Muscle of leg (tissue), 3 donors: ENCODE measurements at regions not wholly inside any gene's neighbourhood (a gene's known extent, or its start where the extent isn't known, plus 50 kb on each side); places are given as distances from the start of the nearest gene placed in this dataset.
A peak's percentile ranks its signal among the peaks of the same experiment; 100 is the strongest.
"Not testable (repeated sequence)": the region's sequence is repeated elsewhere in the genome, so short reads cannot be mapped to it uniquely, and the experiment has no call there.

ENCODE experiments used
- DNase-seq: peaks from one replicate; pipeline ENCODE4 v3.0.0; 2013
- H3K27ac ChIP-seq: one replicate; pipeline ENCODE4 v1.5.1; 2013; ENCODE audit warnings: mild to moderate bottlenecking, low read length, control low read depth
- H3K27me3 ChIP-seq: one replicate; pipeline ENCODE4 v1.6.1; 2013; ENCODE audit warnings: low read length; ENCODE audit not compliant: control insufficient read depth, insufficient read depth
- H3K36me3 ChIP-seq: one replicate; pipeline ENCODE4 v1.6.1; 2013; ENCODE audit warnings: low read length; ENCODE audit not compliant: control insufficient read depth, insufficient read depth
- H3K4me1 ChIP-seq: one replicate; pipeline ENCODE4 v1.6.1; 2013; ENCODE audit warnings: low read length; ENCODE audit not compliant: control insufficient read depth, insufficient read depth
- H3K4me3 ChIP-seq: one replicate; pipeline ENCODE4 v1.5.1; 2013; ENCODE audit warnings: low read length, control low read depth
- H3K9me3 ChIP-seq: replicated peaks from 2 replicates; pipeline ENCODE4 v1.6.1; 2013; ENCODE audit warnings: low read depth, low read length; ENCODE audit not compliant: control insufficient read depth
- WGBS: methylation state at CpG from one replicate; pipeline ENCODE4 v1.1.5; 2013; ENCODE audit warnings: missing lambda C conversion rate; ENCODE audit not compliant: insufficient coverage; 5-methylcytosine and 5-hydroxymethylcytosine counted together

GRCh38 chr5:26495437-26495836, 542.9 kb downstream of the CDH9 start:
- H3K4me3 ChIP-seq: no peak overlapping the region
- no peaks in the 10 kb centered on the region for H3K36me3 ChIP-seq
- H3K27ac ChIP-seq: no peak overlapping the region
- no peaks in the 10 kb centered on the region for H3K27me3 ChIP-seq
- DNase-seq: no peak
- H3K4me1 ChIP-seq: no peaks in the 10 kb centered on the region
- peaks cover 19% of the 10 kb centered on the region for H3K9me3 ChIP-seq
- WGBS: 40% methylated on average over 1 of the region's 2 CpGs

- no peak overlapping the region for H3K4me3 ChIP-seq
- no peak overlapping the region for H3K27ac ChIP-seq
- H3K4me1 ChIP-seq: no peaks in the 10 kb centered on the region
- DNase-seq: no peak
- no CpG with 5 or more reads among the region's 2 CpGs for WGBS
- no peaks in the 10 kb centered on the region for H3K27me3 ChIP-seq
- peaks cover 22% of the 10 kb centered on the region for H3K9me3 ChIP-seq
- no peaks in the 10 kb centered on the region for H3K36me3 ChIP-seq
Observed at GRCh38 chr5:26492906-26493459, 545.4 kb downstream of the CDH9 start.

- Histone ChIP-seq H3K4me1 (no peaks in the 10 kb centered on the region), H3K4me3 (no peak overlapping the region), H3K9me3 (peaks cover 12% of the 10 kb centered on the region), H3K27me3 (no peaks in the 10 kb centered on the region), H3K27ac (no peak overlapping the region), H3K36me3 (no peaks in the 10 kb centered on the region)
- no peak for DNase-seq
- WGBS: 90% methylated on average over 2 of the region's 3 CpGs
Observed at GRCh38 chr5:26487553-26487952, 550.8 kb downstream of the CDH9 start.

- no peaks in the 10 kb centered on the region for H3K4me1 ChIP-seq
- no peak overlapping the region for H3K27ac ChIP-seq
- no peaks in the 10 kb centered on the region for H3K36me3 ChIP-seq
- WGBS: no CpG with 5 or more reads among the region's 3 CpGs
- no peaks in the 10 kb centered on the region for H3K27me3 ChIP-seq
- no peak for DNase-seq
- peaks cover 12% of the 10 kb centered on the region for H3K9me3 ChIP-seq
- H3K4me3 ChIP-seq: no peak overlapping the region
Observed at GRCh38 chr5:26486631-26487030, 551.8 kb downstream of the CDH9 start.

GRCh38 chr5:26485146-26485860, 553.1 kb downstream of the CDH9 start:
- not testable (repeated sequence) for H3K36me3 ChIP-seq, H3K4me3 ChIP-seq, H3K27me3 ChIP-seq, DNase-seq, H3K4me1 ChIP-seq, H3K27ac ChIP-seq, H3K9me3 ChIP-seq
- WGBS: 97% methylated on average over 41 of the region's 46 CpGs

GRCh38 chr5:26482810-26483375, 555.5 kb downstream of the CDH9 start:
- 20% methylated on average over 1 of the region's 2 CpGs for WGBS
- peaks cover 5% of the 10 kb centered on the region for H3K9me3 ChIP-seq
- H3K4me1 ChIP-seq: no peaks in the 10 kb centered on the region
- DNase-seq: peak; percentile 45
- no peak overlapping the region for H3K27ac ChIP-seq
- H3K36me3 ChIP-seq: no peaks in the 10 kb centered on the region
- H3K4me3 ChIP-seq: no peak overlapping the region
- H3K27me3 ChIP-seq: no peaks in the 10 kb centered on the region

- 69% methylated on average over 2 of the region's 5 CpGs for WGBS
- Histone ChIP-seq H3K36me3 (no peaks in the 10 kb centered on the region), H3K9me3 (peaks cover 5% of the 10 kb centered on the region), H3K4me3 (no peak overlapping the region), H3K27ac (no peak overlapping the region), H3K4me1 (no peaks in the 10 kb centered on the region), H3K27me3 (no peaks in the 10 kb centered on the region)
- DNase-seq: peak; percentile 1
Observed at GRCh38 chr5:26482076-26482809, 556.1 kb downstream of the CDH9 start.

GRCh38 chr5:26470439-26470838, 567.9 kb downstream of the CDH9 start:
- peaks cover 7% of the 10 kb centered on the region for H3K9me3 ChIP-seq
- H3K27ac ChIP-seq: no peak overlapping the region
- H3K4me1 ChIP-seq: no peaks in the 10 kb centered on the region
- H3K4me3 ChIP-seq: no peak overlapping the region
- no peaks in the 10 kb centered on the region for H3K36me3 ChIP-seq
- no peaks in the 10 kb centered on the region for H3K27me3 ChIP-seq
- DNase-seq: no peak

GRCh38 chr5:26439121-26439520, 599.3 kb downstream of the CDH9 start:
- DNase-seq: no peak
- WGBS: no CpG with 5 or more reads among the region's 1 CpG
- no peaks in the 10 kb centered on the region for H3K36me3 ChIP-seq
- H3K4me1 ChIP-seq: no peaks in the 10 kb centered on the region
- no peak overlapping the region for H3K27ac ChIP-seq
- no peak overlapping the region for H3K4me3 ChIP-seq
- no peaks in the 10 kb centered on the region for H3K27me3 ChIP-seq
- peaks cover 3% of the 10 kb centered on the region for H3K9me3 ChIP-seq

- Histone ChIP-seq H3K36me3 (no peaks in the 10 kb centered on the region), H3K4me3 (no peak overlapping the region), H3K27me3 (no peaks in the 10 kb centered on the region), H3K27ac (no peak overlapping the region), H3K9me3 (peaks cover 14% of the 10 kb centered on the region), H3K4me1 (no peaks in the 10 kb centered on the region)
- no peak for DNase-seq
- 100% methylated on average over 1 of the region's 3 CpGs for WGBS
Observed at GRCh38 chr5:26434688-26435087, 603.7 kb downstream of the CDH9 start.
